ENCODE measurements at regions not wholly inside any gene's neighbourhood (a gene's known extent, or its start where the extent isn't known, plus 50 kb on each side); places are given as distances from the start of the nearest gene placed in this dataset.

DNA sequence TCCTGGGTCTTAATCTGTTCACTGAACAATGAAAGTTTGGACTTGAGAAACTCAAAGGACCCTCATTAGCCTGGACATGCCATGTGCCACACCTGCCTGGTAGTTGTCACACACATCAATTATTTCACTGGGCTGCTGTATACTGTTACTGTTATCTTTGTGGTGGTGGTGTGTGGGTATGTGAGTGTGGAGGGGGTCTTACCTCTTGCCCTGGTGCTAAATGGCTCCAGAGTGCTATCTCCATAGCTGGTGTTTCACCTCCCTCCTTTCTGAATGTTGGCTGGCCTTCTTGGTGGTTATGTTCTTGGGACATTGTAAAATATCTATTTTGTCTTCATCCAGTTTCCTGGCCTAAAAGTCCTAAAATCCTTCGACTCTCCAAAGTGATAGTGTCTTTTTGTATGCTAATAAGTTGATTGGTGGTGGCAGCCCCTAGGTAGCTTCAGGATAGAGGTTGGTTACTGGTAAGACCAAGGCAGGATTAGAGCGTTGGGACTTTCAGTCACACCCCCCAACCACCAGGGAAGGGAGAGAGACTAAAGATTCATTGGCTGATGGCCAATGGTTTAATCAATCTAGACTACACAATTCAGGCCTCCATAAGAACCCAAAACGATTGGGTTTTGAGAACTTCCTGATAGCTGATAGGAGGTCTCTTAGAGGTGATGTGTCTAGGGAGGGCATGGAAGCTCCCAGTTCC lies 328.1 kb downstream of the MYCN start:
- no peaks in the 10 kb centered on the region for H3K4me1 Mint-ChIP-seq (ENCODE audit: low read depth in 2 of 2)
- H3K27me3 Mint-ChIP-seq = peaks cover 0 to 9% of the 10 kb centered on the region in 2 donors

DNA sequence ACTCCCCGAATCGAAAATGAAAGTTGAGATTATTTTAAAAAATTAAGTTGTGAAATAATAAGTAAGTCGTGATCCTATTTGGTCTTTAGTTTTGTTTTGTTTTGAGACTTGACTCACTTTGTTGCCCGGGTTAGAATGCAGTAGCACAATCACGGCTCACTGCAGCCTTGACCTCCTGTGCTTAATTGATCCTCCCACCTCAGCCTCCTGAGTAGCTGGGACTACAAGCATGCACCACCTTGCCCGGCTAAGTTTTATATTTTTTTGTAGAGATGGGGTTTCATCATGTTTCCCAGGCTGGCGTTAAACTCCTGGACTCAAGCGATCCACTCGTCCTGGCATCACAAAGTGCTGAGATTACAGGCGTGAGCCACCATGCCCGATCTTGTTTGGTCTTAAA lies 326.2 kb downstream of the MYCN start:
- peaks cover 0 to 8% of the 10 kb centered on the region in 2 donors for H3K27me3 Mint-ChIP-seq
- DNase-seq (ENCODE audit: low spot score) (no peak), ATAC-seq (no peak)
- no peak overlapping the region for H3K27ac Mint-ChIP-seq
- no peak overlapping the region for H3K4me3 Mint-ChIP-seq
- no peaks in the 10 kb centered on the region for H3K4me1 Mint-ChIP-seq (ENCODE audit: low read depth in 2 of 2)
- H3K36me3 Mint-ChIP-seq = no peaks in the 10 kb centered on the region
- no peaks in the 10 kb centered on the region for H3K9me3 Mint-ChIP-seq

More for the DNA sequence above, 328.1 kb downstream of the MYCN start:
- Mint-ChIP-seq H3K27ac (no peak overlapping the region), H3K36me3 (no peaks in the 10 kb centered on the region), H3K9me3 (no peaks in the 10 kb centered on the region), H3K4me3 (no peak overlapping the region)
- ATAC-seq (no peak), DNase-seq (ENCODE audit: low spot score) (no peak)

DNA sequence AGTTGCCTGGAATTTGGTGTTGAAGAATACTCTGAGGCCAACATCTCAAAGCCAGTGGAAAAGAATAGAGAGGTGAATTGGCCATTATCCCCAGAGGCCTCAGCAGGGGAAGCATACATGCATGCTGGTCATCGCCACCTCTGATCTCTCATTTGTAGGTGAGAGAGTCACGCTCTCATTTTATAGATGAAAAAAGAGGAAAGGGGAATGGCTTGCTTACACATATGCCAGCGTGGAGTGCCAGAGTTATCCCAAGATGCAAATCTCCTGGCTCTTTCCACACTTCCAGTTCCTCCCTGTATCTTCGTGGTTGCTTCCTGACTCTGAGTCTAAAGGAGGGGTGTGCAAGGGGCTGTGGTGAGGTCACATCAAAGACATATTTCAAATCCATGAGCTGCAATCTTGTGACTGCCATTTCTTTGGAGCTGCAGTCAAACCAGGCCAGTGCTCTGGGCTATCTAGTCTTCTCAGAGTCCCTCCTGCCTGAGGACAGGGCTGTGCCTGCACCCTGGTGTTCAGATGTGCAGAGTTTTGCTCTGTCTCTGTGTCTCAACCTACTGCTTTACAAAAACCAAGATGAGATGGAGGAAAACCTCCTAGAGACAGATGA lies 324.7 kb downstream of the MYCN start:
- no peak for DNase-seq (ENCODE audit: low spot score)
- no peak for ATAC-seq
- Mint-ChIP-seq H3K27ac (no peak overlapping the region), H3K27me3 (peaks cover 0 to 2% of the 10 kb centered on the region in 2 donors), H3K4me1 (ENCODE audit: low read depth in 2 of 2) (no peaks in the 10 kb centered on the region), H3K36me3 (no peaks in the 10 kb centered on the region), H3K9me3 (no peaks in the 10 kb centered on the region), H3K4me3 (no peak overlapping the region)

DNA sequence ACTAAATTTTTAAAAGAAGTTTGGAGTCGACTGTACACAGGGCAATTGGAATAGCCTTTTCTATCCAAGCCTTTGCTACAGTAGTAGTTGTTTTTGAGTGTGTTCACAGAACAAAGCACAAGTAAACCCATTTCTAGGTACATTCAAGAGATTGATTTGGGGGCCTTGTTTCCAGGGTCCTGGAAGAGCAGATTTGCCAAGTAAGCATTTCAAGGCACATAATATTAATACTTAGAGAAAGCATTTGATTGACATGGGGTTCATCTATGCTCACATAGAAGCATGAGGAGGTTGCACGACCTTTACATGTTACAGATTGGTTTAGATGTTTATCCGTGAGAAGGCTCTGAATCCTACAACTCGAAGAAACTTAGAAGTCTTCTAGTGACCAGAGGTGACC lies 324.1 kb downstream of the MYCN start:
- DNase-seq (ENCODE audit: low spot score) (no peak), ATAC-seq (no peak)
- Mint-ChIP-seq H3K27ac (no peak overlapping the region), H3K9me3 (no peaks in the 10 kb centered on the region), H3K4me3 (no peak overlapping the region), H3K27me3 (peaks cover 2 to 5% of the 10 kb centered on the region in 2 donors), H3K4me1 (ENCODE audit: low read depth in 2 of 2) (no peaks in the 10 kb centered on the region), H3K36me3 (no peaks in the 10 kb centered on the region)

DNA sequence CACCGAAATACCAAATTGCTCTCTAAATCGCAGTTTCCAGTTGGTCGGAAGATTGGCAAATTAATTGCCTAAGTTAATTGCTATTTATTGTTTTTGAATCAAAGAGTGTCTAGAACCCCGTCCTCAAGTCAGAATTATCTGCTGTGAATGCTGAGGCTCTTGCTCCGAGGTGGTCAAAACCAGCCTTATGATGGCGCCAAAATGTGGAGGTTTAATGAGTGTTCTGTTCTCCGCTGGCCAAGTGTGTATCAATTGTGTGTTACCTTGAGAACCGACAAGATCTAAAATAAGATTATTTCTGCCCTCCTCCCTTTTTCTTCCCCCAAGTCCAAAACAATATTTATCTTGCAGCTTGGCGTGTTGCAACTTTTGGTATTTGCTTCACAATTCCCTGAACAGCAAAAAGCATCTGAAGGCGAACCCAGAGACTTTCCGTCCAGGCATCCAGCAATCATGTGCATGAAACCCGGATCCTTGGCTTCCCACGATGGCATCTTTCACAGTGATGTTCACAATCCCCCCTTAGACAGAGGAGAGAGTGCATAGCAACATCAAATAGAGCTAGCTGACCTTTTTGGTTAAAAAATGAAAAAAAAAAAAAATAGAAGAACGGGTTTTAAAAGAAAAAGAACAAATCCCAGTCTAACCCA lies 323.0 kb downstream of the MYCN start:
- Mint-ChIP-seq H3K36me3 (no peaks in the 10 kb centered on the region), H3K4me3 (no peak overlapping the region), H3K27ac (no peak overlapping the region), H3K4me1 (ENCODE audit: low read depth in 2 of 2) (no peaks in the 10 kb centered on the region), H3K9me3 (no peaks in the 10 kb centered on the region), H3K27me3 (peaks cover 2 to 12% of the 10 kb centered on the region in 2 donors)
- DNase-seq (ENCODE audit: low spot score) (no peak), ATAC-seq (no peak)

DNA sequence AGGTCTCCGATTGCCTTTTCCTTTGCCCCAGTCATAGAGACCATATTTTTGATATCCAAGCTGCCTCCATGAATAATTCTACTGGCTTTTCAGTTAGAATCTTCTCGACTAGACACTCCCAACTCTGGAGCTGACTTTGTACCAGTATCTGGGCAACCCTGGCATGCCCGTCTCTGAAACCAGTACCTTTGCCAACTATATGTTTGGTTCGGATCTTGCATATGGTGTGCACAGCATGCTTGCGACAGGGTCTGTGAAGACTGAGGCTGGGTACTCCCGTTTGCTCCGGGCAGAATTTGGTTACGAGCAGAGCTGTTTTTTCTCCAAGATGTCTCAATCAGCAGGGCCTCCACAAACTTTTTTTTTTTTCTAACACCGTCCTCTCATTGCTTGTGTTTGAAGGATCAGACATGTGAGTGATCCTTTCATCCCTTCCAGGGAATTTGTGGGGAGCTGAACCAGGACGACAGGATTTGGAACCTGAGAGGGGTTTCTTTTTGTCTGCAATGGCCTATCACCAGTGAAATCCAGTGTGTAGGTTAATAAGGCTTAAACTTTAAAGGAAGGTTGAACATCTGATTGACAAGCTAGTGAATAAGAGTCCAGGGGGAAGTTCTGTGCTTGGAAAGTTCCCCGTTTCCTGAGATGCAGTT lies 322.3 kb downstream of the MYCN start:
- Mint-ChIP-seq H3K9me3 (no peaks in the 10 kb centered on the region), H3K27me3 (peaks cover 10 to 19% of the 10 kb centered on the region in 2 donors), H3K36me3 (no peaks in the 10 kb centered on the region), H3K4me1 (ENCODE audit: low read depth in 2 of 2) (no peaks in the 10 kb centered on the region), H3K4me3 (no peak overlapping the region), H3K27ac (no peak overlapping the region)
- DNase-seq (ENCODE audit: low spot score) = no peak
- ATAC-seq = no peak

DNA sequence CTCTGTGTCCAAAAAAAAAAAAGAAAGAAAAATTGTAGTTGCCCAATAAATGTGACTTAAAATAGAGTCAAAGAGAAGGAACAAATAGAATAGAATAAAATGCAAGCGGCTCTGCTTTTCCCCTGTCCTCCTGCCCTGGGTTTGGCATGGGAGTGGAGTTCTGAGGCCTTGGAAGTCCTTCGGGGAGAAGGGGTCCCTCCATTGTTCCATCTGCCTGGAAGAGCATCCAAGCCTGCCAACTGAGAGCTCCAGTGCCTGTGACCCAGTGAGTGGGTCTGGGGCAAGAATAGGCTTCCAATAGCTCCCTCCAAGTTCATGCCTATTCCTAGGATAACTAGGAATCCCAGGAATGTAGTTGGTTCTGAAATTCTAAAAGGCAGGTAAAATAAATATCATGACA lies 321.4 kb downstream of the MYCN start:
- Mint-ChIP-seq H3K36me3 (no peaks in the 10 kb centered on the region), H3K27me3 (peaks cover 10 to 28% of the 10 kb centered on the region in 2 donors), H3K27ac (no peak overlapping the region), H3K9me3 (no peaks in the 10 kb centered on the region), H3K4me3 (no peak overlapping the region), H3K4me1 (ENCODE audit: low read depth in 2 of 2) (peaks cover 0 to 3% of the 10 kb centered on the region in 2 donors)
- no peak for ATAC-seq
- DNase-seq (ENCODE audit: low spot score) = no peak

DNA sequence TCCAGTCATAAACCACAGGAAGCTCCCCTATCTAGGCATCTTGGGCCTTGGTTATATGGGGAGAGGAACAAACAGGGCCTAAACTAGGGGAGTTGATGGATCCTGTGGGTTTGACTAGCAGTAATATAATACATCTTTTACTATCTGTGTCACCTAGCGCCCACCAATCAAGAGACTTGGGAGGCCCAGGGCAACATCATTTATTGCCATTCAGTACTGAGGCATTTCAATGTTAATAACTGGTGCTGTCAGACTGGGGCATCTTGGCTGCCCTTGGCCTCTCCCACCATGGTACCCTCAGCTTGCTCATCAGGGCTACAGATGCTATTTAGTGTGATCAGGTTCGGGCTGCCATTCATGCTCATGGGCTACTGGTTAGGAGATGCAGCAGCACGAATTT lies 320.7 kb downstream of the MYCN start:
- no peaks in the 10 kb centered on the region for H3K9me3 Mint-ChIP-seq
- ATAC-seq = no peak
- no peak overlapping the region for H3K27ac Mint-ChIP-seq
- H3K36me3 Mint-ChIP-seq = no peaks in the 10 kb centered on the region
- H3K27me3 Mint-ChIP-seq = peaks cover 13 to 35% of the 10 kb centered on the region in 2 donors
- H3K4me3 Mint-ChIP-seq = no peak overlapping the region
- DNase-seq (ENCODE audit: low spot score) = no peak
- peaks cover 0 to 3% of the 10 kb centered on the region in 2 donors for H3K4me1 Mint-ChIP-seq (ENCODE audit: low read depth in 2 of 2)

DNA sequence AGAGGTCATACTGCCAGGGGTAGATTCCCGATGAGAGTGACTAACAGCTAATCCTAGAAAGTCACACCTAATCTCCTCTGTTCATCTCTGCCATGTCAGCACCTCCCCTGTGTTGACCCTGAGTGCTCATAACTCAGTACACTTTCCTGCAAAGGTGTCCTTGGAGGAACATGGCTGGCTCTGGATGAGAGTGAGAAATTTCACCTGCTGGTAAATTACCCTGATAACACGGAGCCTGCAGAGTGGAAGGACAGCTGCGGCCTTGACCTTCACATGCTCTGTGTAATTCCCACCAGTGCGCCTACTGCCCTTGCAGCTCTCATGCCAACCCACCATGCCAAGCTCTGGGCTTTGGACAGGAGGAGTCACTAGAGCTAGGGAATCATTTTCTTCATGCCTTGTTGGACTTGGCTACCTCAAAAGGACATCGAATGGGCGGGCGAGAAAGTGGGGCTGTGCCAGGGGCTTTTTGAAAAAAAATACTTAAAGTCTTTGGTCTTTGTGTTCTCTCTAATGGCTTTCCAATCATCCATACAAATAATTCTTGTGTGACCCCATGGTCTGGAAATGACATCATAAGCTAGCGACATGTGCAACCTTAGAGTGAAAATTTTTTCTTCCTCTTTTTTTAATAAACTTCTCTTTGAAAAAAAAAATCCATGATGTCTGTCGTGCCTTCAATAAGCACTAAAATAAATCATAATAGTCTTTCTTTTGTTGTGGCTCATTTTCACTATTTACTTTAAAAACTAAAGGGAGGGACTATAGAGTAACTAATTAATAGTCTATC lies 319.9 kb downstream of the MYCN start:
- H3K9me3 Mint-ChIP-seq = no peaks in the 10 kb centered on the region
- ATAC-seq (peak in 1 of 2 donors; percentile 28), DNase-seq (ENCODE audit: low spot score) (no peak)
- no peak overlapping the region for H3K4me3 Mint-ChIP-seq
- H3K4me1 Mint-ChIP-seq (ENCODE audit: low read depth in 2 of 2) = peaks cover 0 to 3% of the 10 kb centered on the region in 2 donors
- no peaks in the 10 kb centered on the region for H3K36me3 Mint-ChIP-seq
- H3K27me3 Mint-ChIP-seq = peaks cover 15 to 43% of the 10 kb centered on the region in 2 donors
- H3K27ac Mint-ChIP-seq = no peak overlapping the region

DNA sequence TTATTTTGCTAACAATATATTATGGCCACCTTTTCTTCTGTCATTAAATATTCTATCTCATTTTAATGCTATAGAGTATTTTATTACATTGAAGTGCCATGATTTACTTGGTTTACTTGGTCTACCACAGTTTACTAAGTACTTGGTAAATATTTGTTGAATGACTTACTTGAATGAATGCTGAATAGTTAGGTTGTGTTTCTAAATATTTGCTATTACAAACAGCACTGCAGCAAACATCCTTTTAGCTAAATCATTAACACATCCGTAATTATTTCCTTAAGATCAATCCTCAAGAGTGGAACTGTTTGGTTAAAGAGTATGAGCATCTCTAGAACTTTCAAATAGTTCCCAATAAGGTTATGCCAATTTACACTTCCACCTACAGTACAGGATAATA lies 318.7 kb downstream of the MYCN start:
- Mint-ChIP-seq H3K27me3 (peaks cover 19 to 51% of the 10 kb centered on the region in 2 donors), H3K36me3 (no peaks in the 10 kb centered on the region), H3K4me3 (no peak overlapping the region), H3K9me3 (no peaks in the 10 kb centered on the region), H3K4me1 (ENCODE audit: low read depth in 2 of 2) (peaks cover 0 to 3% of the 10 kb centered on the region in 2 donors), H3K27ac (no peak overlapping the region)
- DNase-seq (ENCODE audit: low spot score) (no peak), ATAC-seq (no peak)

DNA sequence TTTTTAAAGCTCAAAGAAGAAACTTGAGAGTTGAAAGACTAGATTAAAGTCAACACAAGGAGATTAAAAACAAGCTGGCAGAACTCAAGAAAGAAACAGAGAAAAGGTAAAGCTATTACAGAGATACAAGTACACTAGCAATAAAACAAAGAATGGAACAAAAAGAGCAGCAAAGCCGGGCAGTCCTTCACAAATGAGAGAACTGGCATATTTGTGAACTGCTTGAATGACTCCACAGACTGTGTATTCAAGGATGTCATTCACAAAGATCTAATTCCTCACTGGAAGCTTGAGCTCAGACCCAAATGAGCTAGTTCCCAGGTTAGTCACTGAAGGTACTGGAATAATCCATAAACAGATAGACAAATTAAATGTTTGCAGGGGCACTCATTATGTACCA lies 318.0 kb downstream of the MYCN start:
- H3K27me3 Mint-ChIP-seq = peaks cover 19 to 51% of the 10 kb centered on the region in 2 donors
- no peak overlapping the region for H3K27ac Mint-ChIP-seq
- H3K4me1 Mint-ChIP-seq (ENCODE audit: low read depth in 2 of 2) = peaks cover 0 to 3% of the 10 kb centered on the region in 2 donors
- ATAC-seq (no peak), DNase-seq (ENCODE audit: low spot score) (no peak)
- H3K36me3 Mint-ChIP-seq = no peaks in the 10 kb centered on the region
- H3K9me3 Mint-ChIP-seq = no peaks in the 10 kb centered on the region
- no peak overlapping the region for H3K4me3 Mint-ChIP-seq

DNA sequence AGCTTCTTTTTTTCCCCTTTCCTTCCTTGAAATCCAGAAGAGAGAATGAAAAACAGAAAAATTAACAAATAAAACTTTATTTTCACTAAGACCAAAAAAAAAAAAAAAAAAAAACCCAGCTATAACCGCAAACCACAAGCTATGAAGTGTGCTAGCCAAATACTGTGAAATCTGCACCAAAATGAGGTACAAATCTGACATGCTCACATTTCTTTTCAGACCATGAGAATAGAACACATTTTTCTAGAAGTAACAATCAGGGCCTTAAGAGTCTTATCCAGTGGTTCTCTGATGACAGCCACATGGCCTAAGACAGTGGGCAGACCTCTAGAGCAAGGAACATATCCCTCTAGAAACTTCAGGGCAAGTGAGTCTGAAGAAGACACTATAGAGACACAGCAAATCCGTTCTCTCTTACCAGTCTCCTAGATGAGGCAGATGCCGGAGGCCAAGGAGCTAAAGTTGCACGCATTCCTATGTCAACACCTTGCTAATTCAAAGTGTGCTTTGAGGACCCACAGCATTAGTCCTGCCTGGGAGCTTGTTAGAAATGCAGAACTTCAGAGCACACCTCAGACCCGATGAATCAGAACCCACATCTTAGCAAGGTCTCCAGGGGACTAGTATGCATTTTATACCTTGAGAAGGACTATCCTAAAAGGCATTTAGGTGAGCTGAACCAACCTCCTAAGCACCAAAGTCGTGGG lies 317.1 kb downstream of the MYCN start:
- Mint-ChIP-seq H3K36me3 (no peaks in the 10 kb centered on the region), H3K27ac (no peak overlapping the region), H3K4me1 (ENCODE audit: low read depth in 2 of 2) (peaks cover 0 to 3% of the 10 kb centered on the region in 2 donors), H3K4me3 (no peak overlapping the region), H3K9me3 (no peaks in the 10 kb centered on the region), H3K27me3 (peaks cover 21 to 51% of the 10 kb centered on the region in 2 donors)
- DNase-seq (ENCODE audit: low spot score) = no peak
- no peak for ATAC-seq
